Kidney capillary endothelial cell (primary cell): ENCODE measurements at regions not wholly inside any gene's neighbourhood (a gene's known extent, or its start where the extent isn't known, plus 50 kb on each side); places are given as distances from the start of the nearest gene placed in this dataset.
A peak's percentile ranks its signal among the peaks of the same experiment; 100 is the strongest.
"Not testable (repeated sequence)": the region's sequence is repeated elsewhere in the genome, so short reads cannot be mapped to it uniquely, and the experiment has no call there.

Experiments
- DNase-seq: peaks from one replicate; pipeline ENCODE4 v3.0.0-alpha.2; 2018; ENCODE audit warnings: low spot score

GRCh38 chr2:35441575-35441974 lies 914.0 kb upstream of the CRIM1 start:
- not testable (repeated sequence) for DNase-seq

DNA sequence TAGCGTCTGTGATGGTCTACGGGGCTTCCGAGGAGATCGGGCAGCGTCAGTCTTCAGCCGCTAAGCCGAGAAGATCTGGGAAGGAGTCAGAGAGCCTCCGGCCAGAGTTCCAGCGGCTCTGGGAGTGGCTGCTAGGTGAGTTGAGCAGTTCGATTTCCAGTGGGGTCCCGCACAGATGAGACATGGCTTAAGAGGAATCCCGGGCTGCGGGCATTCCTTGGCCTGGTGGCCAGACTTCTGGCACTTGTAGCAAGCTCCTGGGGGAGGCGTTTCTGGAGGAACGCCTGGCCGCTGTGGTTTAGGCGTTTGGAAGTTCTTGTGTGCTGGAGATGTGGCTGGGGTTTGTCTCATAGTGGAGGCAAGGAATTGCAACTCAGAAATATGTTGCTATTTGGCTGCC lies 915.3 kb upstream of the CRIM1 start:
- DNase-seq, result not testable (repeated sequence)

DNA sequence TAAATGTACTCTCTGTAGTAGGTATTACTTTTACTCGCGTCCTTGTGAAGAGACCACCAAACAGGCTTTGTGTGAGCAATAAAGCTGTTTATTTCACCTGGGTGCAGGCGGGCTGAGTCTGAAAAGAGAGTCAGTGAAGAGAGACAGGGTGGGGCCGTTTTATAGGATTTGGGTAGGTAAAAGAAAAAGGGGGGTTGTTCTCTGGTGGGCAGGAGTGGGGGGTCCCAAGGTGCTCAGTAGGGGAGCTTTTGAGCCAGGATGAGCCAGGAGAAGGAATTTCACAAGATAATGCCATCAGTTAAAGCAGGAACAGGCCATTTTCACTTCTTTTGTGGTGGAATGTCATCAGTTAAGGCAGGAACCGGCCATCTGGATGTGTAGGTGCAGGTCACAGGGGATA lies 918.7 kb upstream of the CRIM1 start:
- DNase-seq, result not testable (repeated sequence)

- peak; percentile 4 for DNase-seq
These were observed 927.0 kb upstream of the CRIM1 start for GRCh38 chr2:35428548-35428947.

- DNase-seq, result no peak
These were observed 934.1 kb upstream of the CRIM1 start for GRCh38 chr2:35421485-35421884.

- no peak for DNase-seq
These were observed 938.3 kb upstream of the CRIM1 start for GRCh38 chr2:35417293-35417692.

GRCh38 chr2:35416391-35417140 lies 939.0 kb upstream of the CRIM1 start:
- DNase-seq, result no peak

DNA sequence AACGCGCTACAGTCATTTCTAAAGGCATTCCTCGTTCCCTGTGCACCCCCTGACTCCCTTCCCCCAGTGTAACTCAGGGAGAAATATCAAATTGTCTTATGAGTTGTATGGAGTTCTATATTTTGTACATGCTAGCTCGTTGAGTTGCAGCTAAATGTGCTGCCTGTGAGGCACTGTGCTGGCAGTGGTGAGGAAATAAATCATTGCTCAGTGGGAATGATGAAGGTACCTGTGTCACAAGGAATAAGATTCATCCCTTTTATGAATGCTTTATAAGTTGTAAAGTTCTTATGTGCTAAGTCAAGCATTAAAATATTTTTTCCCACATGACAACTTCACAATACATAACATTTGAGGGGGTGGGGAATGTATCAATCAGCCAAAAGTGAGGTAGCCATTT lies 939.6 kb upstream of the CRIM1 start:
- no peak for DNase-seq

- no peak for DNase-seq
These were observed 940.3 kb upstream of the CRIM1 start for GRCh38 chr2:35415282-35415681.

GRCh38 chr2:35410431-35411061 lies 945.0 kb upstream of the CRIM1 start:
- DNase-seq, result peak; percentile 47

- DNase-seq, result no peak
These were observed 945.8 kb upstream of the CRIM1 start for GRCh38 chr2:35409762-35410161.

DNA sequence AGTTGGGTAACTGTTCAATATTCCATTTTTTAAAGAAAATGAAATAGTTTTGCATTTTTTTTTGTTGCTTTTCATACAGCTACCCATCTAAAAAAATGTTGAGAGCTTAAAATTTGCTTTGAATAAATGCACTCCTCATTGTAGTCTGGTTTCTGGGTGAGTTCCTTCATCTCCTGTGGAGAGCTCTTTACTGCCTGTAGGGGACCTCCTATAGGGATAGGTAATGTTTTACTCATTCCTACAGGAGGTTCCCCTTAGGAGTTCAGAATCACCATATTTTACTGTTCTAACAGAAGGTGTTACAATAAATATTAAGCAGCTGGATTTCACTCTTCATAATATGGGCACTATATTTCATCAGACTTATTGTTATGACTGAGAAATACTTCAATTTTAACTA lies 947.3 kb upstream of the CRIM1 start:
- DNase-seq, result no peak

DNA sequence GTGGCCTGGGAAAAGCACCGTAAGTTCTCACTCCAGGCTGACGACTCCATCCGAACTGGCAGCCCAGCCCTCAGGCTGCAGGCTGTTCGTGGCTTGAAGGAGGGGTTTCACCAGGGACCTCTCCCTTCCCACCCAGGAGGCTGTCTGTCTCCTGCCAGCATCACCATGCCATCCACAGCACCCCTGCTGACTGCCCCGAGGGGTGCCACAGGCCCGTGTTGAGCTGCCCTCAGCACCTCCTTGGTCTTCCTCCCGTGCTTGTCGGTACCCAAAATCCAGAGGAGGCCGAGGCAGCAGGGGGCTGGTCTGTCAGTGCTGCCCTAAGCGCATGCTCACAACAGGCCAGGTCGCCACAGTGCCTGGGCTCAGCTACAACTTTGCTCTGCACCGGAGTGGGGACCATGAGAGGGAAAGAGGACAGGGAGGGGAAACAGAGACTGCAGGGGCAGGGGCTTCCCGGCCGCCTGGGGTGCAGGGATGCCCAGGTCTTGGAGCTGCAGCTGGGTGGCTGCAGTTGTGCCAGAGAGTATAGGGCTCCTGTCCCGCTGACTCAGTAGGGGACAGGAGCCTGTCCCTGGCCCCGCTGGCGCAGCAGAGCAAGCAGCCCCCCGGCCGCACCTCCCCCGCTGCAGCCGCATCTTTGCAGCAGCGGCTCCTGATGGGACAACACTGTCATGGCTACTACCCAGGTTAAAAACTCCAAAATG lies 963.7 kb upstream of the CRIM1 start:
- no peak for DNase-seq

DNA sequence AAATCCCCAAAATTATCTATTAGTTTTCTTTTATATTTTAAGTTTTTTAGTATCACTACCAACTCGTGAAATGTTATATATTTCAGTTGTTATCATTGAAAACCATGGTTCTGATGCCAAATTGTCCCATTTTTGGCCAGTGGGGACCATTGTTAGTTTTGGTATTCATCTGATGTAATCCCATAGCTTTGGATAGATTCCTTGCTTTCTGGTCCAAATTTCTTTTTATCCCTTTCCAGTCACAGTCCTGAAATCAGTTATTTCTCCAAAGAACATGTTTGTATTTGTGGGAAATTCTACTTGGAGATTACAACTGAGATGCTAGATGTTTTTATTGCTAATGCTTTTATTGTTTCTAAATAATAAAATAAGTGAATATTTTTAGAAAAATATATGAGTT lies 976.8 kb upstream of the CRIM1 start:
- no peak for DNase-seq

DNA sequence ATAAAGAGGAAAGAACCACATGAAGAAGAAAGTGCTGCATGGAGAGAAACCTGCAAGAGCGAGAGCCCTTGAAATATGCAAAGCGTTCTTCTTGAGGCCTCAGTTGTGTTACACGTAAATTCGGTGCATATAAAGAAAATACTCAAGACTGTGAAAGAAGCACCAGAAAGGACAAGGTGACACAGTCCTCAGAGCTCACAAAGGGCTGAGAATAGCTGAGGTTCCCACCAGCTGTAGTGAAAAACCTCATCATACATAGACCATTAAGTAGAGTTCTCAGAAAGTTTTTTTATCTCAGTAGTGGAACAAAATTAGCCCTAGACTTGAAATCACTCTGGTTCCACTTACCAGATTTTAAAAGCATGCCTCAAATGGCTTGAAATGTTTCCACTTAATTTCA lies 980.7 kb upstream of the CRIM1 start:
- no peak for DNase-seq

DNA sequence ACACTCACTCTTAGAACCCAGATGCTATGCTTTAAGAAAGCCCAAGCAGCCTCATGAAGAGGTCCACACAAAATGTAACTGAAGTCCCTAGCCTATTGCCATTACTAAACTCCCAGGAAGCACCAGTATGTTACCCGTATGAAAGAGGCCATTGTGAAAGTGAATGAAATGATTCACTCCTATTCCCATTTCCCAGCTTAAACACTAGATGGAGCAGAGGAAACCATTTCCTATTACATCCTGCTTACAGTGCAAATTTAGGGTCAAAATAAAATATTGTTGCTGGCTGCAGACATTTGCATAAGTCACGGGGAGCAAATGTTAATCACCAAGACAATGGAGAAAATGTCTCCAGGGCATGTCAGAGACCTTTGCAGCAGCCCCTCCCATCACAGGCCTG lies 989.7 kb upstream of the CRIM1 start:
- no peak for DNase-seq

- no peak for DNase-seq
These were observed 999.2 kb upstream of the CRIM1 start for GRCh38 chr2:35356332-35356731.

DNA sequence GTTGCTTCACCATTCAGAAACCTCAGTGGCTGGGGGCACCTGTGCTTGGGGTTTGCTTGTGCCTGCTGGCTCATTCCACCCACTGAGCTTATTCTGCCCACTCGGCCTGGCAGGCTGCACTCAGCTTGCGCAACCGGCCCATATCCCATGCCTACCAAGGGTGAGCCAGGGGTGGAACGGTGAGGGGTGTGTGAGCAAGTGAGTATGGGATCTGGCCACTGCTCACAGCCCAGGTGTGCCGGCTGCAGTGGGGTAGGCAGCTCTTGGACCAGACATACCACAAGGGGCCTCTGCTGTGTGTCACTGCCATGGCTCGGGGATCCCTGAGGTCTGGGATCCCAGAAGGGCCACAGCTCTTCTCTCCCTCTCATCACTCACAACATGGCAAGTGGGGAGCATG lies 1000.5 kb upstream of the CRIM1 start:
- DNase-seq, result no peak

GRCh38 chr2:35347561-35347960 lies 1008.0 kb upstream of the CRIM1 start:
- DNase-seq, result no peak

GRCh38 chr2:35343135-35343534 lies 1012.4 kb upstream of the CRIM1 start:
- no peak for DNase-seq

GRCh38 chr2:35339211-35339610 lies 1016.4 kb upstream of the CRIM1 start:
- DNase-seq, result no peak

- no peak for DNase-seq
These were observed 1017.7 kb upstream of the CRIM1 start for GRCh38 chr2:35337922-35338321.

GRCh38 chr2:35314049-35314448 lies 1041.5 kb upstream of the CRIM1 start:
- DNase-seq, result no peak
